Neural progenitor cell (in vitro differentiated cells): ENCODE measurements at regions not wholly inside any gene's neighbourhood (a gene's known extent, or its start where the extent isn't known, plus 50 kb on each side); places are given as distances from the start of the nearest gene placed in this dataset.

ENCODE experiments used
- DNase-seq: peaks from one replicate; pipeline ENCODE4 v3.0.0-alpha.2; 2016; ENCODE audit warnings: low spot score
- H2AFZ ChIP-seq: fragments of 200-600 bp; sonication (generic); replicated peaks from 2 replicates; pipeline ENCODE4 v1.6.1; 2016; ENCODE audit warnings: antibody characterized with exemption
- H3F3A ChIP-seq: fragments of 200-600 bp; sonication (generic); 2 replicates; pipeline ENCODE4 v1.6.1; 2016; ENCODE audit warnings: antibody characterized with exemption, low read depth
- H3K27ac ChIP-seq: fragments of 200-600 bp; sonication (generic); 2 replicates; pipeline ENCODE4 v1.5.1; 2016; ENCODE audit warnings: mild to moderate bottlenecking
- H3K27me3 ChIP-seq: fragments of 200-600 bp; sonication (generic); 2 replicates; pipeline ENCODE4 v1.6.1; 2016; ENCODE audit warnings: mild to moderate bottlenecking, moderate library complexity
- H3K36me3 ChIP-seq: fragments of 200-600 bp; sonication (generic); 2 replicates; pipeline ENCODE4 v1.5.1; 2016
- H3K4me1 ChIP-seq: fragments of 200-600 bp; sonication (generic); 2 replicates; pipeline ENCODE4 v1.6.1; 2016; ENCODE audit warnings: mixed run types
- H3K4me2 ChIP-seq: fragments of 200-600 bp; sonication (generic); 2 replicates; pipeline ENCODE4 v1.6.1; 2016
- H3K4me3 ChIP-seq: fragments of 200-600 bp; sonication (generic); 2 replicates; pipeline ENCODE4 v1.5.1; 2016
- H3K79me2 ChIP-seq: fragments of 200-600 bp; sonication (generic); 2 replicates; pipeline ENCODE4 v1.6.1; 2016; ENCODE audit warnings: low read depth
- H3K9ac ChIP-seq: fragments of 200-600 bp; sonication (generic); 2 replicates; pipeline ENCODE4 v1.6.1; 2016
- H3K9me3 ChIP-seq: fragments of 200-600 bp; sonication (generic); 2 replicates; pipeline ENCODE4 v1.5.1; 2016; ENCODE audit warnings: low read depth
- H4K20me1 ChIP-seq: fragments of 200-600 bp; sonication (generic); 2 replicates; pipeline ENCODE4 v1.6.1; 2016; ENCODE audit warnings: low read depth
- H3K27ac Mint-ChIP-seq: 3 replicates; pipeline ENCODE4 v1.8.0; 2021; ENCODE audit warnings: mixed read lengths
- H3K27me3 Mint-ChIP-seq: 2 replicates; pipeline ENCODE4 v1.8.0; 2022; ENCODE audit warnings: low read depth, mild to moderate bottlenecking, inconsistent platforms, moderate library complexity, mixed read lengths; ENCODE audit not compliant: insufficient read depth
- H3K36me3 Mint-ChIP-seq: 3 replicates; pipeline ENCODE4 v1.8.0; 2021; ENCODE audit warnings: mixed read lengths
- H3K4me1 Mint-ChIP-seq: 3 replicates; pipeline ENCODE4 v1.8.0; 2021; ENCODE audit warnings: mixed read lengths
- H3K4me3 Mint-ChIP-seq: 3 replicates; pipeline ENCODE4 v1.8.0; 2021; ENCODE audit warnings: mild to moderate bottlenecking, moderate library complexity, mixed read lengths
- H3K9me3 Mint-ChIP-seq: 3 replicates; pipeline ENCODE4 v1.8.0; 2020; ENCODE audit warnings: mixed read lengths
- CTCF ChIP-seq: fragments of 200-600 bp; sonication (generic); IDR thresholded peaks from 2 replicates; pipeline ENCODE4 v1.5.1; 2017; ENCODE audit warnings: antibody characterized with exemption, mild to moderate bottlenecking
- EZH2 ChIP-seq: fragments of 200-600 bp; sonication (generic); IDR thresholded peaks from 2 replicates; pipeline ENCODE4 v1.6.1; 2017; ENCODE audit warnings: antibody characterized with exemption, mild to moderate bottlenecking, moderate library complexity
- EZH2phosphoT487 ChIP-seq: fragments of 200-600 bp; sonication (generic); IDR thresholded peaks from 2 replicates; pipeline ENCODE4 v1.6.1; 2017; ENCODE audit warnings: antibody characterized with exemption

- Histone ChIP-seq H3K9ac (no peak overlapping the region), H2AFZ (no peak overlapping the region), H3K79me2 (no peaks in the 10 kb centered on the region), H3K4me2 (no peak overlapping the region), H3K9me3 (no peaks in the 10 kb centered on the region), H4K20me1 (no peaks in the 10 kb centered on the region), H3F3A (no peaks in the 10 kb centered on the region), H3K27ac (no peak overlapping the region), H3K4me1 (no peaks in the 10 kb centered on the region), H3K27me3 (no peaks in the 10 kb centered on the region), H3K4me3 (no peak overlapping the region), H3K36me3 (no peaks in the 10 kb centered on the region)
- Mint-ChIP-seq H3K4me1 (peaks cover 4% of the 10 kb centered on the region), H3K27ac (no peak overlapping the region), H3K4me3 (no peak overlapping the region), H3K36me3 (no peaks in the 10 kb centered on the region), H3K9me3 (no peaks in the 10 kb centered on the region), H3K27me3 (peaks cover 6% of the 10 kb centered on the region)
- no peak for TF ChIP-seq CTCF
- no peak for TF ChIP-seq EZH2
- TF ChIP-seq EZH2phosphoT487, result no peak
- no peak for DNase-seq
Observed at GRCh38 chr21:35585155-35585554, 475.2 kb downstream of the SETD4 start.

- H3K27me3 Mint-ChIP-seq, result peaks cover 6% of the 10 kb centered on the region
- no peaks in the 10 kb centered on the region for H3K36me3 Mint-ChIP-seq
- Histone ChIP-seq H3F3A (no peaks in the 10 kb centered on the region), H4K20me1 (no peaks in the 10 kb centered on the region), H3K4me3 (no peak overlapping the region), H3K79me2 (no peaks in the 10 kb centered on the region), H3K36me3 (no peaks in the 10 kb centered on the region), H3K4me2 (no peak overlapping the region), H3K4me1 (no peaks in the 10 kb centered on the region), H2AFZ (no peak overlapping the region), H3K27ac (no peak overlapping the region), H3K9ac (no peak overlapping the region), H3K9me3 (no peaks in the 10 kb centered on the region), H3K27me3 (no peaks in the 10 kb centered on the region)
- H3K27ac Mint-ChIP-seq, result no peak overlapping the region
- DNase-seq, result no peak
- peaks cover 6% of the 10 kb centered on the region for H3K4me1 Mint-ChIP-seq
- no peak overlapping the region for H3K4me3 Mint-ChIP-seq
- TF ChIP-seq EZH2, result no peak
- TF ChIP-seq EZH2phosphoT487, result no peak
- TF ChIP-seq CTCF, result no peak
- no peaks in the 10 kb centered on the region for H3K9me3 Mint-ChIP-seq
Observed at GRCh38 chr21:35583566-35584216, 476.6 kb downstream of the SETD4 start.

- no peak overlapping the region for H2AFZ ChIP-seq
- no peaks in the 10 kb centered on the region for H3K4me1 ChIP-seq
- no peaks in the 10 kb centered on the region for H3K9me3 ChIP-seq
- no peaks in the 10 kb centered on the region for H3K79me2 ChIP-seq
- Mint-ChIP-seq H3K27me3 (peaks cover 6% of the 10 kb centered on the region), H3K4me1 (peaks cover 6% of the 10 kb centered on the region), H3K9me3 (no peaks in the 10 kb centered on the region), H3K27ac (no peak overlapping the region), H3K36me3 (no peaks in the 10 kb centered on the region), H3K4me3 (no peak overlapping the region)
- H3K9ac ChIP-seq, result no peak overlapping the region
- H3K4me2 ChIP-seq, result no peak overlapping the region
- no peak overlapping the region for H3K4me3 ChIP-seq
- no peaks in the 10 kb centered on the region for H3K27me3 ChIP-seq
- H4K20me1 ChIP-seq, result no peaks in the 10 kb centered on the region
- TF ChIP-seq EZH2phosphoT487 (no peak), CTCF (no peak), EZH2 (no peak)
- no peak for DNase-seq
- H3K27ac ChIP-seq, result no peak overlapping the region
- no peaks in the 10 kb centered on the region for H3F3A ChIP-seq
- no peaks in the 10 kb centered on the region for H3K36me3 ChIP-seq
Observed at GRCh38 chr21:35582731-35583130, 477.6 kb downstream of the SETD4 start.
